Bone marrow (tissue), 2 donors: ENCODE measurements at regions not wholly inside any gene's neighbourhood (a gene's known extent, or its start where the extent isn't known, plus 50 kb on each side); places are given as distances from the start of the nearest gene placed in this dataset.

ENCODE experiments used
- DNase-seq, 2 donors: peaks; one replicate each; lab custom pipeline; 2025; lab: John Stamatoyannopoulos, UW

DNA sequence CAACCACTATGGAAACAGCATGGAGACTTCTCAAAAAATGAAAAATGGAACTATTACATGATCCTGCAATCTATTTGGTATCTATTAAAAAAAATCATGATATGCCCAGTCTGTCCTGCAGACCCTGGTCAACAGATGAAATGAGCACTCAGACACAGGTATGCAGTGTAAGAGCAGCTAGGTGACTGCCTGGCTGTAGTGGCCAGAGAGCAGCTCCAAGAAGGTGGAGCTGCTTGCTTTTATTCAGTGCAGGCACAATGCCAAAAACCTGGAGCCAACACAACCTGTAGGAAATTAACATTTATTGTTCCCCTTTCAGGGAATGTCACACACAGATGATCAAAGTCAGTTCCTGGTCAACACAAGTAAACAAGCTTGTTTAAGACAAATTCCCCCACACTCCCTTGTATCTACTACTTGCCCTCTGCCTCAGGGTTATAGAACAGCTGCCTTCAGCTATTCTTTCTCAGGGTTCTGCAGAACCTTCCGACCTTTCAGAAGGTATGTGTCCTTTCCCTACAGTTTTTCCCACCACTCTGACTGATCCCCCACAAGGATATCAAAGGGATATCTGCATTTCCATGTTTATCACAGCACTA lies 933.7 kb upstream of the SLITRK5 start:
- DNase-seq = no peak

GRCh38 chr13:86741762-86742285 lies 929.3 kb upstream of the SLITRK5 start:
- no peak for DNase-seq

DNA sequence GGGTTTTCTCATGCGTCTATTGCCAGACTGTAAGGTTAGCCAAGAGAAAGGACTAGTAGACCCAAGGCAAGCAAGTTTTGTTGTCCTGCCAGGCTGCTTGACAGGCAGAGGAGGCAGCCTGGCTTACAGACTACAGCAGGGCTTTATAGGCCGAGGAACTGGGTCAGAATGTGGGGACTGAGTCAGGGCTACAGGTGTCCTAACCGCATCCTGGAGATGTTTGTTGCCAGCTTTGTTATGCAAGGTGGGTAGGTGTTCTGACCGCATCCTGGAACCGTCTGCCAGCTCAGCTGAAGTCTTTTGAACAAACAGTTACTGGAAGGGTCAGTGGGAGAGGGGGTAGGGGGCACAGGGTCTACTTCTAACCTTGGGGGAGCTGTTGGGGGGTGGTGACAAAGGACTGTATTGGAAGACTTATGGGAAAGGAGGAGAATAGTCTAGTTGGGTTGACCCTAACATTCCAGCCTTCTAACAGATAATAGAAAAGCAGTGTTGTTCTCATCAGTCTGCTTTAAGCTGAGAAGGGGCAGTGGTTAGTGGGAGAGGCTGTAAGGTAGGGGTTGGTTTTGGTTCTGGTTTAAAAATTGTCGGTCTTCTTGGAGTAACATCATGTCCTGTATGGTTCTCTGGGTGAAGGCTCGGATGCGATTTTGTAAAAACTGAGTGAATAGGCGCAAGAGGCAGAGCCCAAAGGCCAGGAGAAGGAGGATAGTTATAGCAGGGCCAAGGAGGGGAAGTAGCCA lies 913.8 kb upstream of the SLITRK5 start:
- no peak for DNase-seq

- no peak for DNase-seq
These were observed 913.1 kb upstream of the SLITRK5 start for GRCh38 chr13:86758116-86758515.

GRCh38 chr13:86760620-86761019 lies 910.6 kb upstream of the SLITRK5 start:
- DNase-seq = no peak

DNA sequence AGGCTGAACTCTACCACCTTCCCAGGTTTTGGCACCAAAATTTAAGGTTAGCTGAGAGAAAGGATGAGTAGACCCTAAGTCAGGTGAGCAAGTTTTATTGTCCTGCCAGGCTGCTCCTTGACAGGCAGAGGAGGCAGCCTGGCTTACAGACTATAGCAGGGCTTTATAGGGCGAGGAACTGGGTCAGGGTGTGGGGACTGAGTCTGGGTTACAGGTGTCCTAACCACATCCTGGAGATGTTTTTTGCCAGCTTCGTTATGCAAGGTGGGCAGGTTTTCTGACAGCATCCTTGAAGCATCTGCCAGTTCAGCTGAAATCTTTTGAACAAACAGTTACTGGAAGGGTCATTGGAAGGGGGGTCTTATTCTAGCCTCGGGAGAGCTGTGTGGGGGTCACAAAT lies 905.7 kb upstream of the SLITRK5 start:
- no peak for DNase-seq

GRCh38 chr13:86788616-86789015 lies 882.6 kb upstream of the SLITRK5 start:
- no peak for DNase-seq

DNA sequence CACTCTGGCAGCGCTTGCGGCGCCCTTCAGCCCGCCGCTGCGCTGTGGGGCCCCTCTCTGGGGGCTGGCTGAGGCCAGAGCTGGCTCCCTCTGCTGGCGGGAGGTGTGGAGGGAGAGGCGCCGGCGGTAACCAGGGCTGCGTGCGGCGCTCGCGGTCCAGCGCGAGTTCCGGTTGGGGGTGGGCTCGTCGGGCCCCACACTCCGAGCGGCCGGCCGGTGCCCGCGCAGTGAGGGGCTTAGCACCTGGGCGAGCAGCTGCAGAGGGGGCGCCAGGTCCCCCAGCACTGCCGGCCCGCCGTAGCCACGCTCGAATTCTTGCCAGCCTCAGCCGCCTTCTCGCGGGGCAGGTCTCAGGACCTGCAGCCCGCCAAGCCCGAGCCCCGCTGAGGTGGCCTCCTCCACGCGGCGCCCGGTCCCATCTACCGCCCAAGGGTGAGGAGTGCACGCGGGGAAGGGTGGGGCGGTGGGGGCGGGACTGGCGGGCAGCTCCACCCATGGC lies 879.0 kb upstream of the SLITRK5 start:
- DNase-seq = no peak

DNA sequence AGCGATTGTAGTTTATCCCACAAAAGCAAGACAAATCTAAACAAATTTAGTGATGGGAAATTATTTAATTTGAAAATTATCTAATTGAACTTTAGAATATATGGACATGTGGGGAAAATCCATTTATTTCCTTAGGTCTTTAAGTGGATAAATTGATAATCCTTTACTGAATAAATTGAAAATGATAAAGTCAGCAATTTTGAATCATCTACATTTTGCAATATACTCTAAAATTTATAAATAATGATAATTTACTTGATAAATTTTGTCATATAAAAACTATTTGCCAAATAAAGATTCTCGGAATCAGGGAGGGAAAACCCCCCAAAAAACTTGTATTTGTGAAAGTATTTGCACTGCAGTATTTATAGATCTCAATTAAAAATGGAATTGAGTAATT lies 875.3 kb upstream of the SLITRK5 start:
- no peak for DNase-seq

DNA sequence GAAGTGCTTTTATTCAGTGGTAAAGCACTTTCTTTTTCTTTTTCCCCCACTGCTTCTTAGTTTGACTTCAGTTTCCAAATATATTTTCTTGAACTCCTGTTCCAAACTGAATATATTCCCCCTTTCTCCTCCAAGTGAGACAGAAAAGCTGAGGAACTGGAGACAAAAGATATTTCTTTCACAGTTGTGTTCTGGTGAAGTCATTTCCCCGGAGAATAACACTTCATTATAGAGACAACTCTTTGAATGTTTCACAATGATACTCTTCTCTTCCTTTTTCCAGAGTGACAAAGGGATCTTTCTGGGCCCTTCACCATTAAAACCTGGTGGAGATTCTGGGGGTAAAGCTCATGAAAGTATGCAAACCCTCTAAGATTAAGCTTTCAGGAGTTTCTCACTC lies 860.8 kb upstream of the SLITRK5 start:
- DNase-seq = no peak

DNA sequence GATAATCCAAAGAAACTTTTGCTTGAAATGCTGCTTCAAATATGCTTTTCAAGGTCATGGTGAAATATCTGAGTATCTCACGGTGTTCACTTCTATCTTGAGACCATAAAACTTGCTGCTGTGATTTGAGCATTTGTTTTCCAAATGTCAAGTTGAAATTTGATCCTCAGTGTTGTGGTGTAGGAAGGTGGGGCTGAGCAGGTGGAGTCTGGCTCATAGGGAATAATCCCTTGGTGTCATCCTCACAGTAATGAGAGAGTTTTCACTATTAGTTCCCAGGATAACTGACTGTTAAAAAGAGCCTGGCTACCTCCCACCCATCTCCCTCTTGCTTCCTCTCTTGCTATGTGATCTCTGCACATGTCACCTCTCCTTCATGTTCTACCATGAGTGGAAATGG lies 858.0 kb upstream of the SLITRK5 start:
- no peak for DNase-seq

GRCh38 chr13:86825410-86825809 lies 845.8 kb upstream of the SLITRK5 start:
- DNase-seq = no peak

GRCh38 chr13:86826232-86826631 lies 844.9 kb upstream of the SLITRK5 start:
- no peak for DNase-seq

DNA sequence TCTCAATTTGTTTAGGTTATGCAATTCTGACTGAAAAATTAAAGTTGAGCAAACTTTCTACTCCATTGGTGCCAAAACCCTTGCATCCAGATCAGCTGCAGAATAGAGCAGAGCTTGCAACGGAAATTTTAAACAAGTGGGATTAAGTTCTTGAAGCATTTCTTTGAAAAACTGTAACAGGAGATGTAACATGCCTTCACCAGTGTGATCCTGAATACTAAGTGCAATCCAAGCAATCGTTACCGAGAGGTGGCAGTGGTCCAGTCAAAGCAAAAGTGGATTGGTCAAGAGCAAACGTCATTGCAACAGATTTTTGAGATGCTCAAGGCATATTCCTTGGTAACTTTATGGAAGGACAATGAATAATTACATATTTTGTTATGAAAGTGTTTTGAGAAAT lies 841.1 kb upstream of the SLITRK5 start:
- DNase-seq = no peak

DNA sequence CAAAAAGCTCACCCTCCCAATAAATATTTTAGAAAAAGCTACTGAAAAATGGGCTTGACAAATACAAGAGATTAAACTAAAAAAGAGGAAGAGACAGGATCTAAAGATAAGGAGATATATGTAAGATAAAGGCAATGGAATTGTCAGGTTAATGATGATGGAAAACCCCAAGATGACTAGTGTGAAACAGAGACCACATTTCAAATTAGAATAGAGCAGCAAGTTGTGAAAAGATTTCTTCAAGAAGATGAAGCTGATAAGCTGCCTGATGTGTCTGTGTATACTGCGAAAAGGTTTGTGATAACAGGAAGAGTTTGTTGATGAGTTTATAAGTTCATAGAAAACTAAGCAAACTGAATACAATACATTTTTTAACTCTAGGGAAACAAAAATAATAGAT lies 840.1 kb upstream of the SLITRK5 start:
- no peak for DNase-seq

DNA sequence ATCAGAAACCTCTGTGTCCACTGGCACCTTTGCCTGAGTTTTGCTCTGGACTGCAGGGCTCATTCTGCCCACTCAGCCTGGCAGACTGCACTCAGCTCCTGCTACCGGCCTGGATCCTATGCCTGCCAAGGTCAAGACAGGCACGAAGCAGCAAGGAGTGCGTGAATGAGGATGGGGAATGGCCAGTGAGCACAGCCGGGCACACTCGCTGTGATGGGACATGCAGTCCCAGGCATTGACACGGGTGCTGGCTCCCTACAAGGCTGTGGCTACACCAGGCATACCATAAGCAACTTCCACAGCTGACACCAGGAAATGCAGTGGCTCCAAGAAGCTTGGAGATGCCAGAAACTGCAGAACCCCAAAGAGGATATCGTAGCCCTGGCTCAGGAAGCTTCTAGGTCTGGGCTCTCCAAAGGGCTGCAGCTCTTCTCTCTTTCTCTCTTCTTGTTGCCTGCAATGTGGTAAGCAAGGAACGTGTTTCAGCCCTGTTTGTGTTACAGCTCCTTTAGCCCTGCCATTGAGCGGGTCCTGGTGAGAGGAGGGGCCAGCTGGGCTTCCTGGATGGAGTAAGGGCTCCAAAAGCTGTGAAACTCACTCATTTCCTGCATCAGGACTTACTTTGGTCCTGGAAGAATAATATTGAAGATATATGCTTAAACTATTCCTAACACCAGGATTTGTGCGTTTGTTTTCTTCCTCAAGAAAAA lies 832.6 kb upstream of the SLITRK5 start:
- DNase-seq = no peak

GRCh38 chr13:86839221-86839620 lies 832.0 kb upstream of the SLITRK5 start:
- no peak for DNase-seq

GRCh38 chr13:86840250-86841191 lies 830.6 kb upstream of the SLITRK5 start:
- no peak for DNase-seq

- no peak for DNase-seq
These were observed 829.9 kb upstream of the SLITRK5 start for GRCh38 chr13:86841264-86841663.

- DNase-seq = no peak
These were observed 824.7 kb upstream of the SLITRK5 start for GRCh38 chr13:86846501-86846900.

GRCh38 chr13:86848716-86849115 lies 822.5 kb upstream of the SLITRK5 start:
- no peak for DNase-seq

DNA sequence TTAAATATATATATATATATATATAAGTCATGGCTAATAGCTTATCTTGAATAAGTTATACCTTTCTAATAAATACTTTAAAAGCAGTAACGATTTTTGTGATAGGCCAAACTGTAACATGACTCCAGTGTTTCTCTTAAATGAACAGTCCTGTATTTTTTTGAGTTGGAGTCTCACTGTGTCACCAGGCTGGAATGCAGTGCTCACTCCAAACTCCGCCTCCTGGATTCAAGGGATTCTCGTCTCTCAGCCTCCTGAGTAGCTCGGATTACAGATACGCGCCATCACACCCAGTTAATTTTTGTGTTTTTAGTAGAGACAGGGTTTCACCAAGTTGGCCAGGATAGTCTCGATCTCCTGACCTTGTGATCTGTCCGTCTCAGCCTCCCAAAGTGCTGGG lies 814.2 kb upstream of the SLITRK5 start:
- no peak for DNase-seq
